ENCODE measurements at regions not wholly inside any gene's neighbourhood (a gene's known extent, or its start where the extent isn't known, plus 50 kb on each side); places are given as distances from the start of the nearest gene placed in this dataset.
"Not testable (repeated sequence)": the region's sequence is repeated elsewhere in the genome, so short reads cannot be mapped to it uniquely, and the experiment has no call there.

DNA sequence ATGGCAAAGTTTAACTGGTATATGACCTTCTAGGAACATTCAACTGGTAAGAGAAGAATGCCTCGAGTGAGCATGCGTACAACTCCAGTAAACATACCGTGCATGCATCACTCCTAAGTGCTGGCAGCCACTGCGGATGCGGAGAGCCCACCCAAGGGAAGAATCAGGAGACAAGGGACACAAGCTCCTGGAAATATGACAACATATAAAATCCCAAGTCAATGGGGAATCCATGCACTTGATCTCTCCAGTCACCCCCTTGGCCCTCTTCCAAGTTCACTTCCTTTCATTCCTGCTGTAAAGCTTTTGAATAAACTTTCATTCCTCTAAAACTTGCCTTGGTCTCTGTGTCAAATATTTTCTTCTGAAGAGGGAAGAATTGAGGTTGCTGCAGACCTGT, 168.7 kb upstream of the TMCC3 start:
- DNase-seq (ENCODE audit: extremely low spot score, insufficient read length, low read depth) (no peak), FAIRE-seq (peak; percentile 18)

DNA sequence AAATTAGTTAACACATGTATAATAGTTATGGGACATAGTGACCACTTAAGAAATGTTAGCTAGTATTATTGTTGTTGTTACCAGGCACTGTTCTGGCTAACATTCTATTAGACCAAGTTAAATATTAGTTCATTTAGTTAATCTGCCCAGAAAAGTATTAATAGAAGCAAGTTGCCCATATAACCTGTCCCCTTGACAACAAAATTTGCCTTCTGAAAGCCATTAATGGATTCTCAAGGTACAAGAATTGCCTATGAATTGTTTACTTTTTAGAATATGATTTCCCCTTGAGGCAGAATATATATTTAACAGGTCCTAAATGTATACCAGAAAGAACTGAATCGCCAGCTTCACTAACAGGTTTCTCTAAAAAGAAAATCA, 167.3 kb upstream of the TMCC3 start:
- DNase-seq (ENCODE audit: extremely low spot score, insufficient read length, low read depth) (peak; percentile 11), FAIRE-seq (no peak)

DNA sequence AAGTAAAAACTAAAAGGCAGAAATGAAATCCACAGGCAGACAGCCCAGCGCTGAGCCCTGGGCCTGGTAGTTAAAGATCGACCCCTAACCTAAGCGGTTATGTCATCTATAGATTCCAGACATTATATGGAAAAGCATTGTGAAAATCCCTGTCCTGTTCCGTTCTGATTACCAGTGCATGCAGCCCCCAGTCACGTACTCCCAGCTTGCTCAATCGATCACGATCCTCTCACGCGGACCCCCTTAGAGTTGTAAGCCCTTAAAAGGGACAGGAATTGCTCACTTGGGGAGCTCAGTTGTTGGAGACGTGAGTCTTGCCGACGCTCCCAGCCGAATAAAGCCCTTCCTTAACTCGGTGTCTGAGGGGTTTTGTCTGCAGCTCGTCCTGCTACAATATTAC, 166.8 kb upstream of the TMCC3 start:
- DNase-seq (ENCODE audit: extremely low spot score, insufficient read length, low read depth) = not testable (repeated sequence)
- FAIRE-seq = peak; percentile 5

DNA sequence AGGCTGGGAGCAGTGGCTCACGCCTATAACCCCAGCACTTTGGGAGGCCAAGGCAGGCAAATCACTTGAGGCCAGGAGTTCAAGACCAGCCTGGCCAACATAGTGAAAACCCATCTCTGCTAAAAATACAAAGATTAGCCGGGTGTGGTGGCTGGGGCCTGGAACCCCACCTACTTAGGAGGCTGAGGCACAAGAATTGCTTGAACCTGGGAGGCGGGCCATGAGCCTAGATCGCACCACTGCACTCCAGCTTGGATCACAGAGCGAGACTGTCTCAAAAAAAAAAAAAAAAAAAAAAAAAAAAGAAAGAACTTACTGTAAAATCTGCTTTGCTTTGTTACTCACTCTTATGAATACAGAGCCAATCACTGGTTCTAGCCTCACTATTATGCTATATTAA, 166.4 kb upstream of the TMCC3 start:
- FAIRE-seq = peak; percentile 70
- not testable (repeated sequence) for DNase-seq (ENCODE audit: extremely low spot score, insufficient read length, low read depth)

DNA sequence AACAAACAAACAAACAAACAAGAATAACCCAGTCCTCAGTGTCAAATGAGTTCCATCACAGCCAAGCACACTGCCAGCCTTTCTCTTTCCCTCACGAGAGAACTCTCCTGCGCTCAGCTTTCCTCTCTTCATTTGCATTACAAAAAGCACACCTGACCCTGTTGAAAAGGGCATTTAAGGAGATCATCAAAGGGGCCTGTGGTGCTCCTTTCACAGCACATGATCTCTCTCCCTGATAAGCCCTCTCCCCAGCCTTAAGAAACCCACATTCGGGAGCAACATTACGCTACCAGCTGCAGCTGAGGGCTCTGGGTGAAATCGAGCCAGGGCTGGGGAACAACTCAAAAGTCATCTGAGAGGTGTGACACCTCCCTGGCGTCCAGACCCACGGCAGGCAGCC, 165.6 kb upstream of the TMCC3 start:
- DNase-seq (ENCODE audit: extremely low spot score, insufficient read length, low read depth) (no peak), FAIRE-seq (peak; percentile 84)

DNA sequence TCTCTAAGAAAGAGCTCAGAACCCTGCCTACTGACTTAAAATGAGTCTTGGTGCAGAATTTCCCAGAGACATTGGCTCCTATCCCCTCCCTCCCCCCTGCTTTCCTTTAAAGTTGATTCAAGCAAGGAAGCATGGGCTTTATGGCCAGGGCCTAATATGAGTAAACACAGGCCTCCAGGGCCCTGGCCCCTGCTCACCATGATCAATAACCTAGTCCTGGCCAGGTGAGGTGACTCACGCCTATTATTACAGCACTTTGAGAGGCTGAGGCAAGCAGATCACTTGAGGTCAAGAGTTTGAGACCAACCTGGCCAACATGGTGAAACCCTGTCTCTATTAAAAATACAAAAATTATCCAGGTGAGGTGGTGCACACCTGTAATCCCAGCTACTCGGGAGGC, 165.1 kb upstream of the TMCC3 start:
- FAIRE-seq (no peak), DNase-seq (ENCODE audit: extremely low spot score, insufficient read length, low read depth) (no peak)

DNA sequence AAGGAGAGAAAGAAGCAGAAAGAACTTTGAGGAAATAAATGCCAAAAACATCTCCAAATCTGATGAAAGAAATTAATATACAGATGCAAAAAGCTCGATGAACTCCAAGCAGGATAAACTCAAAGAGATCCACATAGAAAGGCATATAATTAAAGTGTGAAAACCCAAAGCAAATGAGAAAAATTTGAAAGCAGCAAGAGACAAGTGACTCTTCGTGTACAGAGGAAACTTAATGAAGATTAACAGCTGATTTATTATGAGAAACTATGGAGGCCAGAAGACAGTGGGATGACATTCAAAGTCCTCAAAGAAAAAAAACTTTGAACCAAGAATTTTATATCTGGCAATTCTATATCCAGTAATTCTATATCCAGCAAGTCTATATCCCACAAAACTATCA, 163.0 kb upstream of the TMCC3 start:
- DNase-seq (ENCODE audit: extremely low spot score, insufficient read length, low read depth) (no peak), FAIRE-seq (peak; percentile 76)

DNA sequence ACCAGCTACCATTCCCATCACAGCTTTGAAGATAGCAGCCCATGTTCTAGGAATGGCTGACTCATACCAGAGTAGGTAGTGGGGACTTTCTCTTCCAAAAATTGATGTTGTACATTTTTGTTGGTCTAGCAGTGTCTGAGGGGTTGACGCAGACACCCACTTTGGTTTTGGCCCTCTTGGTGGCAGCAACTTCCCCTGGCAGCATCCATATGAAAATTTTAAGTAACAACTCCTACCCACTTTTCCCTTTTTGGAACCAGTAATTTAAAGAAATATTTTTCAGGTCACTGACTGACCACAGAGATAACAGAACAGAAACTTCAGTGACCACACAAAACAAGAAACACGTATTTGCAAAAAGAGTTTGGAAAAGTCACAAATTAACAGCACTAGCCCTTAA, 162.0 kb upstream of the TMCC3 start:
- no peak for DNase-seq (ENCODE audit: extremely low spot score, insufficient read length, low read depth)
- FAIRE-seq = peak; percentile 86

DNA sequence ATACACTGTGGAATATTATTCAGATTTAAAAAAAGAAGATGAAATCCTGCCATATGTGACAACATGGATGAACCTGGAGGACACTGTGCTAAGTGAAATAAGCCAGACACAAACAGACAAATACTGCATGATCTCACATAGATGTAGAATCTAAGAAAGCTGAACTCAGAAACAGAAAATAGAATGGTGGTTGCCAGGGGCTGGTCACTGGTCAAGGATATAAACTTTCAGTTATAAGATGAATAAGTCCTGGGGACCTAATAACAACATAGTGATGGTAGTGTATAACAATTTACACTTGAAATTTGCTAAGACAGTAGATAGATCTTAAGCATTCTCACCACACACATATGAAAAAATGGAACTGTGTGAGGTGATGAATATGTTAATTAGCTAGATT, 161.3 kb upstream of the TMCC3 start:
- FAIRE-seq (no peak), DNase-seq (ENCODE audit: extremely low spot score, insufficient read length, low read depth) (no peak)

DNA sequence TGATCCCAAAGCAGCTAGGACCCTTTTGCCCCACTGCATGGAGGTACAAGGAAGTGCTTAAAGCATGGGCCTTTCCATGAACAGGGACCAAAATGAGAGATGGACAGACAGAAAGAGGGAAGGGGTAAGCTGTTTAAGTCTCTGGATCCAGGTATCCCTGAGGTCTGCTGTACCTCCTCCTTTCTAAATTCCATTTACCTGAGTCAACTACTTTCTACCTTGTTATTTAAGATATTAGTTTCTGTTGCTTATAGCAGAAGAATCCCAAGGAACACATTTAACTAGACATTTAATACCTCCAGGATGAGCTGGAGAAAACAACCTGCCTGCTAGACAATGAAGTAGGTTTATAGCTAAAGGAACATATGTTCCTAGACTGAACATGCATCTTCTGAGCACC, 157.6 kb upstream of the TMCC3 start:
- FAIRE-seq (no peak), DNase-seq (ENCODE audit: extremely low spot score, insufficient read length, low read depth) (no peak)

DNA sequence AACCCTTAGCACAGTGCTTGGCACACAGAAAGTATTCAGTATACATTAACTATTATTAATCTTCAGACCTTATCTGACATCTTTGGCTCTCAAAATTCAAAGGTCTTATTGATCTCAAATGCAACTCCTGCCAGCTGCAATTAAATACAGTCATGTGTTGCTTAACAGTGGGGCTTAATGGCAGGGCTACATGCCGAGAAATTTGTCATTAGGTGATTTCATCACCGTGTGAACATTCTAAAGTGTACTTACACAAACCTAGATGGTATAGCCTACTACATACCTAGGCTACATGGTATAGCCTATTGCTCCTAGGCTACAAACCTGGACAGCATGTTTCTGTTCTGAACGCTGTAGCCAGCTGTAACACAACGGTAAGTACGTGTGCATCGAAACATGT, 156.3 kb upstream of the TMCC3 start:
- no peak for FAIRE-seq

DNA sequence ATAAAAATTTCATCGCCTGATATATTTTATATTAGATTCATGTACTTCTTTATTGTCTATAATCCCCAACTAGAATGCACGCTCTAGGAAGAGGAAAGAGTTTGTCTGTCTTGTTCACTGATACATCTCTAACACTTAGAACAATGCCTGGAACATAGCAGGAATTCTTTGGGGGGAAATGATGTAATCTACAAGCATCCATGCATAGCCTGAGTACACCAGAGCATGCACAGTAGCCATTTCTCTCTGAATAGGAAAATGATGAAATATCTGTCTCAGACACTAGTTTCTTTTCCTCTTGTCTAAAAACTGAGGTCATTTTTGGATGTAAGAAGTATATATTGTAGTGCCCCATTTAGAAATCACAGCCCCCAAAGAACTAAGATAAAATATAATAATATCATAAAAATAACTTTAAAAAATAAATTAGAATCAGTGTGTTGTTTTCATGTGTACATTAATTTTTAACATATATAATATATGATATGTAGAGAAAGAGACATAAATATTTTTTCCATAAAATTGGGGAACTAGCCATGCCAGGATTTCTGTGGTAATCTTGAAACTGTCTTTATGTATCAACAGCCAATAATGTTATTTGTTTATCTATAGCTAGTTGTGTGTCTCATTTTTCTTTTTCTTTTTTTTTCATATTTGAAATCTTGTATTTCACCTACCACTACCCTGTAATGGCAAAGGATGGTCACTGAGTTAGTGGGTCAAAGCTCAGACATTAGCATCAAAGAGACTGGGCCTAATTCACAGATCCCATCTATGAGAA, 155.6 kb upstream of the TMCC3 start:
- no peak for DNase-seq (ENCODE audit: extremely low spot score, insufficient read length, low read depth)

More for the DNA sequence above, 156.3 kb upstream of the TMCC3 start:
- DNase-seq (ENCODE audit: extremely low spot score, insufficient read length, low read depth) = no peak

DNA sequence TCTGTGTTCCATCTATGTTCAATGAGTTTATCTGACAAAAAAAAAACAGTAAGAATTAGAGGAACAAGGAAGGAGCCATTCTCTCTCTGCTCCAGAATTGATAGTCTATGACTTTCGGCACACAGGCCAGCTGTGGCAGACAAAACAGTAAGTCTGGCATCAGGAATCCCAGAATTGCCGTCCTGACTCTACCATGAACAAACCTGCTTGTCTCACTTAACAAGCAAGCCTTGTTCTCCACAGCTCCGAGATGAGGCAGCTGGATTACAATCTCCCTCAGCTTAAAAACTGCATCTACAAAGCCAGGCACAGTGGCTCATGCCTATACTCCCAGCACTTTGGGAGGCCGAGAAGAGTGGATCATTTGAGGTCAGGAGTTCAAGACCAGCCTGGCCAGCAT, 153.6 kb upstream of the TMCC3 start:
- DNase-seq (ENCODE audit: extremely low spot score, insufficient read length, low read depth) (no peak), FAIRE-seq (peak; percentile 42)

More for the DNA sequence above, 155.6 kb upstream of the TMCC3 start:
- FAIRE-seq = peak; percentile 63

DNA sequence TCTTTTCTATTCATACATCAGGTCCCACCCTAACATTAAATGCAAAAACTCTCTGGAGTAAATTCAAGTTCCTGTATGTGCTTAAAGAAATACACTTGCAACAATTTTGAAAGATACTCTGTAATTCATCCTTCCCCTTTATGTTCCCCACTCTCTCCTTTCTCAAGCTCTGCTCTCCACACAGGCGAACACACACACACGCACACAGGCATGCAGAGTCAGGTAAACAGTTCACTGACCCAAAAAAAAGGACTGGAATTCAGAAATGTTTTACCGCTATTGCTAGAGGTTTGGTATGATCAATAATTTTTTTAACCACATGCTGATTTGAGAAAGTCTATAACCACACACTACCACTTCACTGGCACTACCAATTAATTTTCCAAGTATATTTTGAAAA, 152.4 kb upstream of the TMCC3 start:
- DNase-seq (ENCODE audit: extremely low spot score, insufficient read length, low read depth) (no peak), FAIRE-seq (no peak)

DNA sequence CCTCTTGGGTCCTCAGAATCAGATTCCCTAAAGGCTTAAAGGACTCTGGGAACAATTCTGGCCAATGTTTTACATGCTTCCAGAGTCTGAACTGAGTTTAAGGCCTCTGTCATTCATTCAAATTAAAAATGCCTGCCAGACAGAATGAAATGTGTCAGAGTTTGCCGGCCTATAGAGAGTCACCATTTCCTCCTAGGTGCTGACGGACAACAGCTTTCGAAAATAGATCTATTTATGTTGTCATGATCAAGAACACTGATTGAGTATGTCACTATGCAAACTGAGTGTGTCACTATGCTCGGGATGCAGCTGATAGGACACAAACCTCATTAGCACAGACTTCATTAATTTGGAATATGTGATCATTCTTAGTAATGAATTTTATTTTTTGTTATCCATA, 151.4 kb upstream of the TMCC3 start:
- FAIRE-seq (no peak), DNase-seq (ENCODE audit: extremely low spot score, insufficient read length, low read depth) (no peak)

DNA sequence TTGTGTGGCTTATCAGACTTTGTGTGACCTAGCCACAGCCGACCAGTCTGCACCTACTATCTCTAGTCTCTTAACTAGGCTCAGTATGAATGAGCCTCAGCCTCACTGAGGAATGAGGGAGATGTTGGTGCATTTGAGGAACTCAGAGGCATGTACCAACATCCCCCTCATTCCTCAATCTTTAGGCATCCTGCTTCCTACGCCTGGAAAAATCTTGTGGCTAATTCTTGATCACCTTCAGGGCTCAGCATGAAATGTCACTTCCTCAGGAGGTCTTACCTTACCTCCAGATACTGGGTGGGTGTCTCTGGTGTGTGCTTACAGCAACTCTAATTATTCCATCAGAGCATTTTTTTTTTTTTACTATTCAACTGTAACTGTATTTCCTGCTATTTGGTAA, 148.8 kb upstream of the TMCC3 start:
- FAIRE-seq (no peak), DNase-seq (ENCODE audit: extremely low spot score, insufficient read length, low read depth) (no peak)

DNA sequence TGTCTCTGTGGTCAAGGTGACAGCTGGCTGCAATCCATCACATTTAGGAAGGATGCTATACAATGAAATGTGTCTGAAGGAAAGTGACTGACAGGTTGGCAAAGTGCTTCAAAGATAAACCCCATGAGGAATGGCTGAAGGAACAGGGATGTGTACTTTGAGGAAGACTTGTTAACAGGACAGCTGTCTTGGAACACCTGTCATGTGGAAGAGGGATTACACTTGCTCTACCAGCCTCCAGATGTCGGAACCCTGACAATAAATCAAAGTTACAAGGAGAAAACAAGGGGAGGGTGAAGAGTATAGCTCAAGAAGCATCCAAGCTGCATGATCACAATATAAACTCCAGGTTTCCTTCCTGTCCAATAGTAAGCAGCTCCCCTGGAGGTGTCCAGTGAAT, 147.8 kb upstream of the TMCC3 start:
- DNase-seq (ENCODE audit: extremely low spot score, insufficient read length, low read depth) (no peak), FAIRE-seq (no peak)

DNA sequence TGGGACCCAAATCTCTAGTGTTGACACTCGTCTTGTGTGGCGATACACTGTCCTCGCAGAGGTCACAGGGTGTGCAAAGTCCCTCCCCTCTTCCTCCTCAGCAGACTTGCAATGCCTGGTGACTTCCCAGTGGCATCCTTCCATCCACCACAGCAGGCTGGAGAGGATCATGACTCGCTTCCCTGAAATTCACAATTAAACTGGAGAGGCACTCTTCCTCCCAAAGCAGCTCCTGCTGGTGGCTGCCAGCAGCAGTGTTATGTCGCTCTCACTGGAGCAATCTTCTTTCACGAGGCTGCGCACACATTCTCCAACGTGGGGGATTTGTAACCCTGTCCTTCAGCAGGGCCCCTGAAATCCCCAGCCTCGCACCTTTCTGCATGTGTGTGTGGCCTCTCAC, 145.2 kb upstream of the TMCC3 start:
- DNase-seq (ENCODE audit: extremely low spot score, insufficient read length, low read depth) (no peak), FAIRE-seq (no peak)

DNA sequence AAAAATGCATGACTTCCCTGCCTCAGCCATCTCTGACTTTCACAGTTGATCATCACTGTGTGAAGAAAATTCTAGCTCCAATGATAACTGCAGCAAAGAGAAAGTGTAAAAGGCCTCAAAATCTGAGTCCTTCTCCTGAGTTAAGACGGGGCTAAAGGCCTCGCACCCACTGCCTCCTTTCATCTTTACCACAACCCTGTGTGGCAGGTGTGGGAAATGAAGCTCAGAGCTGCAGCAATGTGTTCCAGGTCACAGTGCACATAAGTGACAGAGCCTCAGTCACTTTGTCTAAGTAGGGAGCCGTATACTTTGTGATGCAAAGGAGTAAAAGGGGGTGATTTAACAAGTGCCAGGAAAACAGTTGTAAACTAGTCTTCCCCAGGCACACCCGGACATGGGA, 144.7 kb upstream of the TMCC3 start:
- DNase-seq (ENCODE audit: extremely low spot score, insufficient read length, low read depth) = no peak
- no peak for FAIRE-seq

DNA sequence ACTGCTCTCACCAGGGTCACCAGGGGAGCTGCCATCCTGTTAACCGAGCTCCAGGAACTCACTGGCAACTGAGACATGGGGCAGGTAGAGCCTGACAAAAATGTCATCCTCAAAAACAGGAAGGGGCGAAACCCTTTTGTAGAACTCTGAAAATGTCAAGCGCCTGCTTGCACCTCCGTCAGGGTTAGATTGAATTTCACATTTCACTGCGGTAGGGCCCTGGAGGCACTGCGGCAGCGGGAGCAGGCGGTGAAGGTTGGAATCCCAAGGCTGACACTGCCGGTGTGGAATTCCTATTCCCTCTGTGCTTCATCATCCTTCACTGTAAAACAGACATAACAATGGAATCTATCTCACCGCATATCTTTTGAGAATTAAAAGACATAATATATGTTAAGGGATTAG, 142.8 kb upstream of the TMCC3 start:
- no peak for FAIRE-seq
- DNase-seq (ENCODE audit: extremely low spot score, insufficient read length, low read depth) = no peak

DNA sequence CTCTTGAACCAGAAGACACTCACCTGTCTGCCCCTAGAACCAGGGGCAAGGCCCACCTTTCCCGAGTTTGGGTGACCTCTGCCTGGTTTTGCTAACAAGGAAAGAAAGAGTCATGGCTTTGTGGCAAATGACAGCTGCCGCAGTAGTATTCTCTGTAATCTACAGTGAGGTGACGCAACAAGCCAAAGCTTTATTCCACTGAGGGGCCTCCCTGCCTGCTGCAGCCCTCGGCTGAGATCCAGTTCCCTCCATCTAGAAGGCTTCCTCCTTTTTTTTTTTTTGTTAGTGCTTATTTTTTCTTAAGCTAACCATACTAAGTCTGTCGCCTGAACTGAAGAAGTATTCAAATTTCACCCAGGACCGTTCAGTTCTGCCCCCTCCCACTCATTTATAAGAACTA, 142.3 kb upstream of the TMCC3 start:
- DNase-seq (ENCODE audit: extremely low spot score, insufficient read length, low read depth) (no peak), FAIRE-seq (no peak)

DNA sequence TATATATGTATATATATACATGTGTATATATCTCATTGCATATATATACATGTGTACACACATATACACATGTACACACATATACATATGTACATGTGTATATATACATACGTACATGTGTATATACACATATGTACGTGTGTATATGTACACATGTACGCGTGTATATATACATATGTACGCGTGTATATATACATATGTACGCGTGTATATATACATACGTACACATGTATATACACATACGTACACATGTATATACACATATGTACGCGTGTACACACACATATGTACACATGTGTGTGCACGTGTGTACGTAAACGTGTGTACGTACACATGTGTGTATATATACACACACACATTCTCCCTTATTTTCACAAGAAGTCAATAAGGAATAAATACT, 141.6 kb upstream of the TMCC3 start:
- FAIRE-seq = no peak
- DNase-seq (ENCODE audit: extremely low spot score, insufficient read length, low read depth) = no peak

All from GM18507 (cell line).